WERI-Rb-1 (cell line): ENCODE measurements at regions not wholly inside any gene's neighbourhood (a gene's known extent, or its start where the extent isn't known, plus 50 kb on each side); places are given as distances from the start of the nearest gene placed in this dataset.

Experiments
- DNase-seq: peaks from one replicate; pipeline ENCODE4 v3.0.0-alpha.2; 2020
- H3K27ac ChIP-seq: fragments of 250-450 bp; sonication (Bioruptor Pico); 2 replicates; pipeline ENCODE4 v1.5.1; 2020; ENCODE audit warnings: mild to moderate bottlenecking, moderate library complexity
- H3K27me3 ChIP-seq: fragments of 250-450 bp; sonication (Bioruptor Pico); 2 replicates; pipeline ENCODE4 v1.5.1; 2021; ENCODE audit warnings: mild to moderate bottlenecking, low read depth, moderate library complexity; ENCODE audit not compliant: insufficient read depth, severe bottlenecking
- H3K36me3 ChIP-seq: fragments of 250-450 bp; sonication (Bioruptor Pico); 2 replicates; pipeline ENCODE4 v1.5.1; 2020; ENCODE audit warnings: mild to moderate bottlenecking, moderate library complexity
- H3K4me3 ChIP-seq: 2 replicates; pipeline ENCODE4 v1.5.1; 2011; ENCODE audit warnings: low read depth, mild to moderate bottlenecking, control low read depth, low read length
- H3K9me3 ChIP-seq: fragments of 250-450 bp; sonication (Bioruptor Pico); 2 replicates; pipeline ENCODE4 v1.5.1; 2021; ENCODE audit warnings: mild to moderate bottlenecking, moderate library complexity; ENCODE audit not compliant: severe bottlenecking
- TF ChIP-seq, protein P1 (sequence below): IDR thresholded peaks from 2 replicates; pipeline ENCODE4 v1.5.1; 2011; ENCODE audit warnings: low read depth, mild to moderate bottlenecking, control low read depth, inconsistent platforms, low read length

DNA sequence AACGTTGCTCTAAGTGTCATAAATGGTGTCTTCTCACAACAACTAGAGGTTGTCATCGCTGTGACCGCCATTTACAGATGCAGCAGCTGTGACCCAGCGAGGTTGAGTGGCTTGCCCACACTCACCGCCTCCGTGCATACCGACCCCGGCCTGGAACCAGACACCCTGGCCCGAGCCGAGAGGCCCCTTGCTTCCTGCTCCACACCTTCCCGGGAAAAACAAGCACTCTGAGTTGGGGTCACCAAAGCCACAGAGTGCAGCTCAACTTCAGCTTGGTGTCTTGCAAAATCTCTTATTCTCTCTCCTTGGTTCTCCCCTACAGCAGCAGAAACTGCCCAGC, 115.7 kb upstream of the PPP2R2D start:
- no peak for DNase-seq
- H3K36me3 ChIP-seq: no peaks in the 10 kb centered on the region
- no peaks in the 10 kb centered on the region for H3K9me3 ChIP-seq
- TF ChIP-seq, protein P1, sequence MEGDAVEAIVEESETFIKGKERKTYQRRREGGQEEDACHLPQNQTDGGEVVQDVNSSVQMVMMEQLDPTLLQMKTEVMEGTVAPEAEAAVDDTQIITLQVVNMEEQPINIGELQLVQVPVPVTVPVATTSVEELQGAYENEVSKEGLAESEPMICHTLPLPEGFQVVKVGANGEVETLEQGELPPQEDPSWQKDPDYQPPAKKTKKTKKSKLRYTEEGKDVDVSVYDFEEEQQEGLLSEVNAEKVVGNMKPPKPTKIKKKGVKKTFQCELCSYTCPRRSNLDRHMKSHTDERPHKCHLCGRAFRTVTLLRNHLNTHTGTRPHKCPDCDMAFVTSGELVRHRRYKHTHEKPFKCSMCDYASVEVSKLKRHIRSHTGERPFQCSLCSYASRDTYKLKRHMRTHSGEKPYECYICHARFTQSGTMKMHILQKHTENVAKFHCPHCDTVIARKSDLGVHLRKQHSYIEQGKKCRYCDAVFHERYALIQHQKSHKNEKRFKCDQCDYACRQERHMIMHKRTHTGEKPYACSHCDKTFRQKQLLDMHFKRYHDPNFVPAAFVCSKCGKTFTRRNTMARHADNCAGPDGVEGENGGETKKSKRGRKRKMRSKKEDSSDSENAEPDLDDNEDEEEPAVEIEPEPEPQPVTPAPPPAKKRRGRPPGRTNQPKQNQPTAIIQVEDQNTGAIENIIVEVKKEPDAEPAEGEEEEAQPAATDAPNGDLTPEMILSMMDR: no peak
- no peaks in the 10 kb centered on the region for H3K27me3 ChIP-seq
- no peak overlapping the region for H3K4me3 ChIP-seq
- H3K27ac ChIP-seq: no peak overlapping the region

- TF ChIP-seq, protein P1: peak; percentile 42
- DNase-seq: peak; percentile 30
- no peaks in the 10 kb centered on the region for H3K27me3 ChIP-seq
- H3K4me3 ChIP-seq: no peak overlapping the region
- H3K27ac ChIP-seq: no peak overlapping the region
- no peaks in the 10 kb centered on the region for H3K36me3 ChIP-seq
- H3K9me3 ChIP-seq: no peaks in the 10 kb centered on the region
These were observed 113.8 kb upstream of the PPP2R2D start for GRCh38 chr10:131786756-131787605.

DNA sequence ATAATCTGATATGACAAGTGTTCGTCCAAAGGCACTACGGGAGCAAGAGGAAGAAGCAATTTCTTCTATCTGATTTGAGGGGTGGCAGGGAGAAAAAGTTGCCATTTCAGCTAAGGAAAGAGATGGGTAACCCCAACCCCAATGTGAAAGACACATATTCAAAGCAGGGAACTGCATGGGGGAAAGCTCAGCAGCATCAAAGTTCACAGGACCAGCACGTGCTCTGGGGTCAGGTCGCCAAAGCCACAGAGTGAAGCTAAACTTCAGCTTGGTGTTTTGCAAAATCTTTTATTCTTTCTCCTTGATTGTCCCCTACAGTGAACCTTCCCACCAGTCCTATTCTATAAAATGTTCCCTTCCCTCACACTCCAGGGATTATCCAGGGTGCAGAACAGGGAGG, 112.8 kb upstream of the PPP2R2D start:
- TF ChIP-seq, protein P1: no peak
- Histone ChIP-seq H3K36me3 (no peaks in the 10 kb centered on the region), H3K4me3 (no peak overlapping the region), H3K27me3 (no peaks in the 10 kb centered on the region), H3K9me3 (no peaks in the 10 kb centered on the region), H3K27ac (no peak overlapping the region)
- DNase-seq: no peak

- no peaks in the 10 kb centered on the region for H3K9me3 ChIP-seq
These were observed 112.4 kb upstream of the PPP2R2D start for GRCh38 chr10:131788386-131788785.

GRCh38 chr10:131789516-131789915, 111.3 kb upstream of the PPP2R2D start:
- Histone ChIP-seq H3K9me3 (no peaks in the 10 kb centered on the region), H3K27ac (no peak overlapping the region), H3K27me3 (no peaks in the 10 kb centered on the region)

More at GRCh38 chr10:131788386-131788785, 112.4 kb upstream of the PPP2R2D start:
- TF ChIP-seq, protein P1: no peak
- no peaks in the 10 kb centered on the region for H3K36me3 ChIP-seq
- DNase-seq: no peak
- no peak overlapping the region for H3K4me3 ChIP-seq
- no peak overlapping the region for H3K27ac ChIP-seq
- no peaks in the 10 kb centered on the region for H3K27me3 ChIP-seq

More at GRCh38 chr10:131789516-131789915, 111.3 kb upstream of the PPP2R2D start:
- Histone ChIP-seq H3K36me3 (no peaks in the 10 kb centered on the region), H3K4me3 (no peak overlapping the region)
- TF ChIP-seq, protein P1: no peak
- DNase-seq: no peak
